H1 (cell line): ENCODE measurements at regions not wholly inside any gene's neighbourhood (a gene's known extent, or its start where the extent isn't known, plus 50 kb on each side); places are given as distances from the start of the nearest gene placed in this dataset.

ENCODE experiments used
- CTCF ChIA-PET: fragments of 300-600 bp; sonication (Branson Sonifier 250); formaldehyde crosslinking; loops from one replicate; lab custom pipeline; 2021; ENCODE audit not compliant: partially characterized antibody; lab: Charles Lee
- POLR2A ChIA-PET: fragments of 300-600 bp; sonication (Branson Sonifier 250); formaldehyde crosslinking; loops from one replicate; lab custom pipeline; 2021; ENCODE audit warnings: inconsistent platforms; ENCODE audit not compliant: partially characterized antibody; lab: Charles Lee
- DNase-seq, 2 experiments: peaks; one replicate each; pipeline versions ENCODE4 v3.0.0 to v3.0.0-alpha.2; 2010 to 2022; ENCODE audit warnings: low spot score in 2 of 2, low read depth in 1 of 2, mixed read lengths in 1 of 2
- FAIRE-seq: peaks from 2 replicates; lab custom pipeline; 2011; peaks lifted over from hg19 to GRCh38; lab: Jason Lieb, UNC
- H2AFZ ChIP-seq: 2 replicates; pipeline ENCODE4 v1.8.1; 2012; ENCODE audit warnings: low read length, inconsistent platforms
- H2AK5ac ChIP-seq: 2 replicates; pipeline ENCODE4 v1.6.1; 2013; ENCODE audit warnings: low read depth, low read length
- H2BK120ac ChIP-seq: replicated peaks from 2 replicates; pipeline ENCODE3; 2013; ENCODE audit warnings: low read depth, low read length, inconsistent platforms
- H2BK12ac ChIP-seq: 2 replicates; pipeline ENCODE4 v1.6.1; 2013; ENCODE audit warnings: low read depth, low read length
- H2BK15ac ChIP-seq: 2 replicates; pipeline ENCODE4 v1.6.1; 2013; ENCODE audit warnings: low read length
- H2BK20ac ChIP-seq: 2 replicates; pipeline ENCODE4 v1.6.1; 2013; ENCODE audit warnings: low read length
- H2BK5ac ChIP-seq: 2 replicates; pipeline ENCODE4 v1.6.1; 2013; ENCODE audit warnings: low read depth, low read length
- H3K14ac ChIP-seq: 2 replicates; pipeline ENCODE4 v1.6.1; 2013; ENCODE audit warnings: inconsistent platforms; ENCODE audit not compliant: insufficient read length
- H3K18ac ChIP-seq: 2 replicates; pipeline ENCODE4 v1.6.1; 2013; ENCODE audit warnings: low read length; ENCODE audit errors: extremely low read depth
- H3K23ac ChIP-seq: 2 replicates; pipeline ENCODE4 v1.6.1; 2013; ENCODE audit warnings: inconsistent platforms; ENCODE audit not compliant: insufficient read length
- H3K23me2 ChIP-seq: 2 replicates; pipeline ENCODE4 v1.6.1; 2013; ENCODE audit warnings: low read depth, low read length
- H3K27ac ChIP-seq: 2 replicates; pipeline ENCODE4 v1.6.1; 2011; ENCODE audit warnings: low read depth, low read length, inconsistent platforms
- H3K27me3 ChIP-seq, 4 experiments: replicated peaks in 1 of 4; 1 replicate in 1 of 4; 2 replicates in 3 of 4; pipeline versions ENCODE4 v1.6.1 to v1.8.1; 2011 to 2013; ENCODE audit warnings: low read length in 3 of 4, mild to moderate bottlenecking in 3 of 4, inconsistent platforms in 2 of 4, mixed read lengths in 2 of 4, moderate library complexity in 1 of 4; ENCODE audit not compliant: control insufficient read depth in 3 of 4, insufficient read depth in 3 of 4; ENCODE audit errors: extremely low read depth in 1 of 4
- H3K36me3 ChIP-seq, 4 experiments: 2 replicates each; pipeline versions ENCODE4 v1.6.1 to v1.8.1; 2011 to 2013; ENCODE audit warnings: mild to moderate bottlenecking in 4 of 4, low read length in 3 of 4, moderate library complexity in 2 of 4, control low read depth in 1 of 4, inconsistent platforms in 1 of 4; ENCODE audit not compliant: insufficient read depth in 4 of 4, control insufficient read depth in 2 of 4
- H3K4ac ChIP-seq: replicated peaks from 2 replicates; pipeline ENCODE3; 2013; ENCODE audit warnings: low read length, low read depth, mixed read lengths, inconsistent platforms; ENCODE audit not compliant: insufficient read length
- H3K4me1 ChIP-seq, 4 experiments: replicated peaks in 1 of 4; 1 replicate in 1 of 4; 2 replicates in 3 of 4; pipeline versions ENCODE4 v1.6.1 to v1.8.1; 2011 to 2013; ENCODE audit warnings: low read length in 3 of 4, inconsistent platforms in 2 of 4, mixed read lengths in 1 of 4; ENCODE audit not compliant: insufficient read depth in 4 of 4, control insufficient read depth in 3 of 4
- H3K4me2 ChIP-seq, 2 experiments: 2 replicates each; pipeline versions ENCODE4 v1.6.1 to v1.8.1; 2011 to 2013; ENCODE audit warnings: low read depth in 2 of 2, low read length in 2 of 2, control low read depth in 1 of 2, inconsistent platforms in 1 of 2, mild to moderate bottlenecking in 1 of 2; ENCODE audit not compliant: insufficient read depth in 1 of 2
- H3K4me3 ChIP-seq, 4 experiments: fragments of 200-600, 300-600 bp in 1 of 4; sonication (generic), shearing (Covaris generic), sonication (Bioruptor Twin) in 1 of 4; 2 replicates each; pipeline versions ENCODE4 v1.5.1 to v1.8.1; 2011 to 2016; ENCODE audit warnings: low read length in 4 of 4, low read depth in 3 of 4, control low read depth in 2 of 4, inconsistent platforms in 2 of 4, mild to moderate bottlenecking in 2 of 4, mixed read lengths in 1 of 4, moderate library complexity in 1 of 4; ENCODE audit not compliant: insufficient read depth in 2 of 4; ENCODE audit errors: extremely low read depth in 1 of 4
- H3K56ac ChIP-seq: replicated peaks from 2 replicates; pipeline ENCODE3; 2013; ENCODE audit warnings: low read depth, mild to moderate bottlenecking, mixed read lengths, low read length, inconsistent platforms; ENCODE audit not compliant: insufficient read length
- H3K79me1 ChIP-seq: 2 replicates; pipeline ENCODE4 v1.6.1; 2013; ENCODE audit warnings: low read depth, low read length, control low read depth
- H3K79me2 ChIP-seq, 2 experiments: 2 replicates each; pipeline versions ENCODE4 v1.6.1 to v1.8.1; 2012 to 2013; ENCODE audit warnings: low read length in 2 of 2, mild to moderate bottlenecking in 2 of 2, inconsistent platforms in 1 of 2; ENCODE audit not compliant: insufficient read depth in 2 of 2, control insufficient read depth in 1 of 2
- H3K9ac ChIP-seq, 4 experiments: replicated peaks in 1 of 4; 1 replicate in 1 of 4; 2 replicates in 3 of 4; pipeline versions ENCODE4 v1.6.1 to v1.8.1; 2011 to 2013; ENCODE audit warnings: low read depth in 3 of 4, low read length in 3 of 4, control low read depth in 2 of 4, mild to moderate bottlenecking in 2 of 4, moderate library complexity in 2 of 4, inconsistent platforms in 1 of 4; ENCODE audit errors: extremely low read depth in 1 of 4
- H3K9me3 ChIP-seq, 2 experiments: 2 replicates each; pipeline versions ENCODE4 v1.6.1 to v1.8.1; 2012 to 2013; ENCODE audit warnings: mild to moderate bottlenecking in 2 of 2, moderate library complexity in 2 of 2, control low read depth in 1 of 2, inconsistent platforms in 1 of 2, low read depth in 1 of 2, low read length in 1 of 2, mixed read lengths in 1 of 2; ENCODE audit not compliant: insufficient read depth in 2 of 2
- H4K20me1 ChIP-seq, 2 experiments: replicated peaks in 1 of 2; 2 replicates each; pipeline versions ENCODE3 to v1.8.1; 2011 to 2013; ENCODE audit warnings: inconsistent platforms in 2 of 2, low read length in 2 of 2, mild to moderate bottlenecking in 1 of 2; ENCODE audit not compliant: insufficient read depth in 2 of 2, control insufficient read depth in 1 of 2
- H4K5ac ChIP-seq: 2 replicates; pipeline ENCODE4 v1.6.1; 2013; ENCODE audit warnings: low read length, low read depth, mixed read lengths, inconsistent platforms; ENCODE audit not compliant: insufficient read length
- H4K8ac ChIP-seq: 2 replicates; pipeline ENCODE4 v1.8.0; 2013; ENCODE audit warnings: mild to moderate bottlenecking, moderate library complexity, low read length, inconsistent platforms; ENCODE audit not compliant: insufficient read depth; ENCODE audit errors: extremely low read depth
- H4K91ac ChIP-seq: replicated peaks from 2 replicates; pipeline ENCODE3; 2013; ENCODE audit warnings: low read length, mixed read lengths, inconsistent platforms; ENCODE audit not compliant: insufficient read length
- FOSL1 ChIP-seq: IDR thresholded peaks from 2 replicates; pipeline ENCODE4 v1.6.1; 2011; ENCODE audit warnings: mild to moderate bottlenecking, low read depth, low read length, moderate library complexity; ENCODE audit not compliant: insufficient read depth
- RFX5 ChIP-seq: IDR thresholded peaks from 2 replicates; pipeline ENCODE4 v1.6.1; 2011; ENCODE audit warnings: low read depth, low read length, improper control_type of control experiment, borderline replicate concordance
- WGBS, 2 experiments: shearing (Covaris generic) in 1 of 2; methylation state at CpG; one replicate each; pipeline versions ENCODE4 v1.1.6 to v1.1.7; 2013 to 2015; ENCODE audit warnings: low lambda C conversion rate in 2 of 2, mixed read lengths in 2 of 2, inconsistent platforms in 1 of 2, low coverage in 1 of 2, missing lambda C conversion rate in 1 of 2; ENCODE audit not compliant: insufficient replicate concordance in 2 of 2, insufficient coverage in 1 of 2, insufficient read length in 1 of 2; ENCODE audit errors: extremely low coverage in 1 of 2, missing lambda C conversion rate in 1 of 2; 5-methylcytosine and 5-hydroxymethylcytosine counted together

- POLR2A ChIA-PET, result no interaction called here
These were observed 97.1 kb downstream of the HSPH1 start for GRCh38 chr13:31064636-31065035.

More at GRCh38 chr13:31064636-31065035, 97.1 kb downstream of the HSPH1 start:
- H3K27me3 ChIP-seq, result no peaks in the 10 kb centered on the region
- 94% methylated on average over 4 of the region's 4 CpGs; no CpG with 5 or more reads in 1 of the 2 experiments for WGBS, 2 experiments
- H3K4me2 ChIP-seq, result no peak overlapping the region
- no peak overlapping the region for H3K14ac ChIP-seq
- H2BK12ac ChIP-seq, result no peak overlapping the region
- no peak overlapping the region for H3K23ac ChIP-seq
- no peak for TF ChIP-seq FOSL1
- TF ChIP-seq RFX5, result no peak
- H4K5ac ChIP-seq, result no peak overlapping the region
- no peaks in the 10 kb centered on the region for H3K9me3 ChIP-seq
- H3K79me1 ChIP-seq, result no peaks in the 10 kb centered on the region
- no peak overlapping the region for H3K56ac ChIP-seq
- no peaks in the 10 kb centered on the region for H3K79me2 ChIP-seq
- no peak overlapping the region for H3K4ac ChIP-seq
- H2BK5ac ChIP-seq, result no peak overlapping the region
- H2BK20ac ChIP-seq, result no peak overlapping the region
- H3K36me3 ChIP-seq, result no peaks in the 10 kb centered on the region
- no peak overlapping the region for H4K8ac ChIP-seq
- no peaks in the 10 kb centered on the region for H4K20me1 ChIP-seq
- FAIRE-seq (no peak), DNase-seq (no peak)
- no peak overlapping the region for H3K18ac ChIP-seq
- H2AK5ac ChIP-seq, result no peak overlapping the region
- no peaks in the 10 kb centered on the region; a peak in 1 of 7 replicates for H3K4me1 ChIP-seq
- H2AFZ ChIP-seq, result no peak overlapping the region
- 0 out of 2 replicates have a peak, but pooled peaks cover 2% of the 10 kb centered on the region for H3K23me2 ChIP-seq
- CTCF ChIA-PET, result interaction anchor here (1.7 kb wide), 1 partner anchor 20 kb away, joined by 5 read pairs; no protein-coding TSS in a partner anchor
- H3K9ac ChIP-seq, result no peak overlapping the region
- no peak overlapping the region for H3K27ac ChIP-seq
- no peak overlapping the region for H4K91ac ChIP-seq
- no peak overlapping the region for H3K4me3 ChIP-seq
- no peak overlapping the region for H2BK120ac ChIP-seq
- H2BK15ac ChIP-seq, result no peak overlapping the region
